MM.1S (cell line): ENCODE measurements at regions not wholly inside any gene's neighbourhood (a gene's known extent, or its start where the extent isn't known, plus 50 kb on each side); places are given as distances from the start of the nearest gene placed in this dataset.

Experiments
- DNase-seq: peaks from one replicate; pipeline ENCODE4 v3.0.0-alpha.2; 2015
- H2AFZ ChIP-seq: fragments of 300-600 bp; sonication (generic); 2 replicates; pipeline ENCODE4 v1.6.0; 2016; ENCODE audit warnings: antibody characterized with exemption, low read length
- H3F3A ChIP-seq: fragments of 300-600 bp; sonication (generic); 2 replicates; pipeline ENCODE4 v1.6.1; 2016; ENCODE audit warnings: mild to moderate bottlenecking, antibody characterized with exemption, low read length, moderate library complexity, mixed read lengths; ENCODE audit not compliant: insufficient read depth
- H3K27ac ChIP-seq: fragments of 300-600 bp; sonication (generic); 2 replicates; pipeline ENCODE4 v1.5.1; 2016; ENCODE audit warnings: mild to moderate bottlenecking, low read length
- H3K27me3 ChIP-seq: fragments of 300-600 bp; sonication (generic); replicated peaks from 2 replicates; pipeline ENCODE4 v1.6.0; 2016; ENCODE audit warnings: low read length; ENCODE audit not compliant: insufficient read depth
- H3K36me3 ChIP-seq: fragments of 300-600 bp; sonication (generic); replicated peaks from 2 replicates; pipeline ENCODE4 v1.6.1; 2016; ENCODE audit warnings: mild to moderate bottlenecking, low read length, mixed read lengths; ENCODE audit not compliant: insufficient read depth
- H3K4me1 ChIP-seq: fragments of 300-600 bp; sonication (generic); 2 replicates; pipeline ENCODE4 v1.6.1; 2016; ENCODE audit warnings: low read length, mixed read lengths
- H3K4me2 ChIP-seq: fragments of 300-600 bp; sonication (generic); 2 replicates; pipeline ENCODE4 v1.6.0; 2016; ENCODE audit warnings: low read depth, low read length
- H3K4me3 ChIP-seq: fragments of 300-600 bp; sonication (generic); 2 replicates; pipeline ENCODE4 v1.5.1; 2016; ENCODE audit warnings: low read length, mixed read lengths
- H3K79me2 ChIP-seq: fragments of 300-600 bp; sonication (generic); 2 replicates; pipeline ENCODE4 v1.6.1; 2016; ENCODE audit warnings: mixed run types, low read length, mixed read lengths
- H3K9ac ChIP-seq: fragments of 300-600 bp; sonication (generic); 2 replicates; pipeline ENCODE4 v1.6.1; 2016; ENCODE audit warnings: low read length, mixed read lengths
- H3K9me2 ChIP-seq: fragments of 300-600 bp; sonication (generic); replicated peaks from 2 replicates; pipeline ENCODE4 v1.6.1; 2016; ENCODE audit warnings: mild to moderate bottlenecking, low read length, mixed read lengths; ENCODE audit not compliant: insufficient read depth
- H3K9me3 ChIP-seq: fragments of 300-600 bp; sonication (generic); replicated peaks from 2 replicates; pipeline ENCODE4 v1.6.1; 2016; ENCODE audit warnings: mild to moderate bottlenecking, low read length, mixed read lengths; ENCODE audit not compliant: insufficient read depth
- H4K20me1 ChIP-seq: fragments of 300-600 bp; sonication (generic); 2 replicates; pipeline ENCODE4 v1.6.1; 2016; ENCODE audit warnings: mild to moderate bottlenecking, low read length, moderate library complexity, mixed read lengths; ENCODE audit not compliant: insufficient read depth
- CTCF ChIP-seq: fragments of 300-600 bp; sonication (generic); IDR thresholded peaks from 2 replicates; pipeline ENCODE4 v1.5.1; 2016; ENCODE audit warnings: antibody characterized with exemption, low read length, mixed read lengths
- EZH2 ChIP-seq: fragments of 300-600 bp; sonication (generic); optimal IDR thresholded peaks from 2 replicates; pipeline ENCODE3; 2017; ENCODE audit warnings: low read depth, mild to moderate bottlenecking, antibody characterized with exemption, low read length, mixed read lengths
- EZH2phosphoT487 ChIP-seq: fragments of 300-600 bp; sonication (generic); IDR thresholded peaks from 2 replicates; pipeline ENCODE4 v1.6.1; 2018; ENCODE audit warnings: antibody characterized with exemption, low read length

- no peak overlapping the region for H3K4me3 ChIP-seq
- H4K20me1 ChIP-seq, result no peaks in the 10 kb centered on the region
- H3K36me3 ChIP-seq, result no peaks in the 10 kb centered on the region
- no peaks in the 10 kb centered on the region for H3K4me1 ChIP-seq
- H3K4me2 ChIP-seq, result no peak overlapping the region
- H3K27ac ChIP-seq, result no peak overlapping the region
- H3K79me2 ChIP-seq, result no peaks in the 10 kb centered on the region
- H3K9ac ChIP-seq, result no peak overlapping the region
- H3K9me3 ChIP-seq, result no peaks in the 10 kb centered on the region
- no peaks in the 10 kb centered on the region for H3K27me3 ChIP-seq
- H2AFZ ChIP-seq, result no peak overlapping the region
- TF ChIP-seq EZH2 (no peak), CTCF (no peak), EZH2phosphoT487 (no peak)
- no peak for DNase-seq
- H3K9me2 ChIP-seq, result no peaks in the 10 kb centered on the region
- no peaks in the 10 kb centered on the region for H3F3A ChIP-seq
These were observed 354.8 kb upstream of the SLCO3A1 start for GRCh38 chr15:91498749-91499062.

GRCh38 chr15:91499774-91500383, 353.6 kb upstream of the SLCO3A1 start:
- no peak for TF ChIP-seq EZH2phosphoT487
- TF ChIP-seq CTCF, result no peak
- TF ChIP-seq EZH2, result no peak
- Histone ChIP-seq H3K4me3 (no peak overlapping the region), H2AFZ (no peak overlapping the region), H3K27ac (no peak overlapping the region), H3K27me3 (no peaks in the 10 kb centered on the region), H3K4me2 (no peak overlapping the region), H3K4me1 (no peaks in the 10 kb centered on the region), H3K79me2 (no peaks in the 10 kb centered on the region), H3K9ac (no peak overlapping the region), H3K36me3 (no peaks in the 10 kb centered on the region), H3K9me3 (no peaks in the 10 kb centered on the region), H4K20me1 (no peaks in the 10 kb centered on the region), H3K9me2 (no peaks in the 10 kb centered on the region), H3F3A (no peaks in the 10 kb centered on the region)
- no peak for DNase-seq

GRCh38 chr15:91508633-91509032, 344.9 kb upstream of the SLCO3A1 start:
- Histone ChIP-seq H3K9me3 (no peaks in the 10 kb centered on the region), H3K79me2 (no peaks in the 10 kb centered on the region), H3K4me3 (no peak overlapping the region), H2AFZ (no peak overlapping the region), H4K20me1 (no peaks in the 10 kb centered on the region), H3F3A (no peaks in the 10 kb centered on the region), H3K9ac (no peak overlapping the region), H3K27ac (no peak overlapping the region), H3K4me2 (no peak overlapping the region), H3K36me3 (no peaks in the 10 kb centered on the region), H3K9me2 (no peaks in the 10 kb centered on the region), H3K4me1 (no peaks in the 10 kb centered on the region), H3K27me3 (no peaks in the 10 kb centered on the region)
- DNase-seq, result no peak
- TF ChIP-seq EZH2, result no peak

- no peaks in the 10 kb centered on the region for H3K4me1 ChIP-seq
- H3K9ac ChIP-seq, result no peak overlapping the region
- H3K9me2 ChIP-seq, result no peaks in the 10 kb centered on the region
- no peak overlapping the region for H3K4me3 ChIP-seq
- no peak for TF ChIP-seq EZH2phosphoT487
- no peak for TF ChIP-seq EZH2
- no peaks in the 10 kb centered on the region for H3K36me3 ChIP-seq
- no peak for DNase-seq
- no peak overlapping the region for H2AFZ ChIP-seq
- H3K27me3 ChIP-seq, result no peaks in the 10 kb centered on the region
- no peaks in the 10 kb centered on the region for H3F3A ChIP-seq
- H4K20me1 ChIP-seq, result no peaks in the 10 kb centered on the region
- H3K79me2 ChIP-seq, result no peaks in the 10 kb centered on the region
- no peaks in the 10 kb centered on the region for H3K9me3 ChIP-seq
- no peak overlapping the region for H3K4me2 ChIP-seq
- H3K27ac ChIP-seq, result no peak overlapping the region
These were observed 339.4 kb upstream of the SLCO3A1 start for GRCh38 chr15:91514147-91514546.
